Smooth muscle cell (in vitro differentiated cells): ENCODE measurements at regions not wholly inside any gene's neighbourhood (a gene's known extent, or its start where the extent isn't known, plus 50 kb on each side); places are given as distances from the start of the nearest gene placed in this dataset.

Experiments
- DNase-seq: peaks from one replicate; lab custom pipeline; 2025; ENCODE audit not compliant: unreplicated experiment; lab: John Stamatoyannopoulos, UW
- H2AFZ ChIP-seq: fragments of 200-600 bp; sonication (generic); 2 replicates; pipeline ENCODE4 v1.6.0; 2016; ENCODE audit warnings: antibody characterized with exemption, low read depth, mild to moderate bottlenecking
- H3F3A ChIP-seq: fragments of 200-600 bp; sonication (generic); 2 replicates; pipeline ENCODE4 v1.6.0; 2017; ENCODE audit warnings: antibody characterized with exemption, low read depth
- H3K27ac ChIP-seq: fragments of 200-600 bp; sonication (generic); 2 replicates; pipeline ENCODE4 v1.5.1; 2016; ENCODE audit warnings: low read depth, mild to moderate bottlenecking
- H3K27me3 ChIP-seq: fragments of 200-600 bp; sonication (generic); 2 replicates; pipeline ENCODE4 v1.6.1; 2016; ENCODE audit warnings: low read depth, mild to moderate bottlenecking
- H3K36me3 ChIP-seq: fragments of 200-600 bp; sonication (generic); 2 replicates; pipeline ENCODE4 v1.5.1; 2016; ENCODE audit warnings: low read depth
- H3K4me1 ChIP-seq: fragments of 200-600 bp; sonication (generic); 2 replicates; pipeline ENCODE4 v1.5.1; 2016; ENCODE audit warnings: low read depth
- H3K4me2 ChIP-seq: fragments of 200-600 bp; sonication (generic); 2 replicates; pipeline ENCODE4 v1.6.0; 2016; ENCODE audit warnings: mild to moderate bottlenecking
- H3K4me3 ChIP-seq: fragments of 200-600 bp; sonication (generic); 2 replicates; pipeline ENCODE4 v1.5.1; 2016; ENCODE audit warnings: mild to moderate bottlenecking
- H3K79me2 ChIP-seq: fragments of 200-600 bp; sonication (generic); 2 replicates; pipeline ENCODE4 v1.6.0; 2016; ENCODE audit warnings: low read depth, mild to moderate bottlenecking
- H3K9ac ChIP-seq: fragments of 200-600 bp; sonication (generic); 2 replicates; pipeline ENCODE4 v1.6.0; 2016; ENCODE audit warnings: low read depth
- H3K9me3 ChIP-seq: fragments of 200-600 bp; sonication (generic); replicated peaks from 2 replicates; pipeline ENCODE4 v1.5.1; 2016; ENCODE audit warnings: low read depth
- H4K20me1 ChIP-seq: fragments of 200-600 bp; sonication (generic); 2 replicates; pipeline ENCODE4 v1.6.0; 2016; ENCODE audit warnings: low read depth
- WGBS: methylation state at CpG from one replicate; pipeline ENCODE4 v1.1.7; 2016; ENCODE audit warnings: low lambda C conversion rate; 5-methylcytosine and 5-hydroxymethylcytosine counted together
- TF ChIP-seq, protein P1 (sequence below): fragments of 200-600 bp; sonication (generic); IDR thresholded peaks from 2 replicates; pipeline ENCODE4 v1.5.1; 2017; ENCODE audit warnings: borderline replicate concordance, mild to moderate bottlenecking, antibody characterized with exemption; ENCODE audit not compliant: insufficient read depth, poor library complexity, severe bottlenecking

DNA sequence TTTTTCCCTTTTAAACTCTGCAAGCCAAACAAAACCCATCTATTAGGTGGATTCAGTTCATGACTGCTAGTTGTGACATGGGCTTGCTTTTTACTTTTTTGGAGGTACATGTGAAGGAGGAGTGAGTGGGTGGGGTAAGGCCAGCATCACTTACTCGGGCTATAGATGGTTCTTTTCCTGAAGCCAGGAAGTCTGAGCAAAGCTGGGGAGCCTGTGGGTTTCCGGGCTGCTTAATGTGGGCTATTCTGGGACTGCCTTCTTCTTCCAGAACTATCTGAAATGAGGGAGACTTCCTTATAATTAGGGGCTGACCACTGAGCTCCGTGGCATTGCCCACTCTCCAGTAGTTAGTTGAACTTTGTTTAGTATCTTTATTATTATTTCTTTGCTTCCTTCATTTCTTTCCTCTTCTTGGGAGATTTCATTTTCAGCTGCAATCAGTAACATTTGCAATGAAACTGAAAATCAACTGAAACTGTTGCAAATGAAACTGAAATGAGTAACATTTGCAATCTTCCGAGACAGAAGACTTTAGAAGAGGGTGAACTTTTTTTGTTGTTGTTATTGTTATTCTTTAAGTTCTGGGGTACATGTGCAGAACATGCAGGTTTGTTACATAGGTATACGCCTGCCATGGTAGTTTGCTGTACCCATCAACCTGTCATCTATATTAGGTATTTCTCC is 204.9 kb downstream of the LRRC70 start:
- Histone ChIP-seq H3K4me1 (no peaks in the 10 kb centered on the region), H3K4me3 (no peak overlapping the region), H3K36me3 (no peaks in the 10 kb centered on the region), H3K27me3 (no peaks in the 10 kb centered on the region), H3K9ac (no peak overlapping the region), H3K9me3 (no peaks in the 10 kb centered on the region), H2AFZ (no peak overlapping the region), H3K4me2 (no peak overlapping the region), H4K20me1 (no peaks in the 10 kb centered on the region), H3K27ac (no peak overlapping the region), H3K79me2 (no peaks in the 10 kb centered on the region), H3F3A (no peaks in the 10 kb centered on the region)
- DNase-seq: no peak
- TF ChIP-seq, protein P1, sequence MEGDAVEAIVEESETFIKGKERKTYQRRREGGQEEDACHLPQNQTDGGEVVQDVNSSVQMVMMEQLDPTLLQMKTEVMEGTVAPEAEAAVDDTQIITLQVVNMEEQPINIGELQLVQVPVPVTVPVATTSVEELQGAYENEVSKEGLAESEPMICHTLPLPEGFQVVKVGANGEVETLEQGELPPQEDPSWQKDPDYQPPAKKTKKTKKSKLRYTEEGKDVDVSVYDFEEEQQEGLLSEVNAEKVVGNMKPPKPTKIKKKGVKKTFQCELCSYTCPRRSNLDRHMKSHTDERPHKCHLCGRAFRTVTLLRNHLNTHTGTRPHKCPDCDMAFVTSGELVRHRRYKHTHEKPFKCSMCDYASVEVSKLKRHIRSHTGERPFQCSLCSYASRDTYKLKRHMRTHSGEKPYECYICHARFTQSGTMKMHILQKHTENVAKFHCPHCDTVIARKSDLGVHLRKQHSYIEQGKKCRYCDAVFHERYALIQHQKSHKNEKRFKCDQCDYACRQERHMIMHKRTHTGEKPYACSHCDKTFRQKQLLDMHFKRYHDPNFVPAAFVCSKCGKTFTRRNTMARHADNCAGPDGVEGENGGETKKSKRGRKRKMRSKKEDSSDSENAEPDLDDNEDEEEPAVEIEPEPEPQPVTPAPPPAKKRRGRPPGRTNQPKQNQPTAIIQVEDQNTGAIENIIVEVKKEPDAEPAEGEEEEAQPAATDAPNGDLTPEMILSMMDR: no peak
- WGBS: 89% methylated on average over 5 of the region's 5 CpGs

DNA sequence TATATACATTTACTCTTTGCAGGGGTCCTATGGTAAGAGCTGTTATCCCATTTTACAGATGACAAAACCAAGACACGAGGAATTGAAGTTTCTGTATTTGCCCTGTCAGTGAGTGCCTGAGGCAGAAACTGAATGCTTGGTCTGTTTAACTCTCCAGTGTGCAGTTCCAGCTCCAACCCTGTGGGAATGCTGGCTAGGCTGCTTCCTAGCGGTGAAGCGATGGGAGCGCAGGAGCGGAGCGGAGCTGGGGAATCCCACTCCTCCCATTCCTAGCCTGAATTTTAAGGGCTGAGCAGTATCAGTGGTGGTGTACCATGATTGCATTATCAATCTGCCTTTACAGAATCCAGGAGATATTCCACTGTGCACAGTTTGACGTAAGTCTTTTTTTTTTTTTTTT is 202.3 kb downstream of the LRRC70 start:
- Histone ChIP-seq H3K4me2 (no peak overlapping the region), H3K79me2 (no peaks in the 10 kb centered on the region), H3K36me3 (no peaks in the 10 kb centered on the region), H3K9ac (no peak overlapping the region), H3K27me3 (no peaks in the 10 kb centered on the region), H3K4me3 (no peak overlapping the region), H4K20me1 (no peaks in the 10 kb centered on the region), H3K4me1 (no peaks in the 10 kb centered on the region), H2AFZ (no peak overlapping the region), H3K27ac (no peak overlapping the region), H3F3A (no peaks in the 10 kb centered on the region), H3K9me3 (no peaks in the 10 kb centered on the region)
- no peak for DNase-seq
- TF ChIP-seq, protein P1: no peak
- 85% methylated on average over 7 of the region's 7 CpGs for whole genome bisulfite sequencing

DNA sequence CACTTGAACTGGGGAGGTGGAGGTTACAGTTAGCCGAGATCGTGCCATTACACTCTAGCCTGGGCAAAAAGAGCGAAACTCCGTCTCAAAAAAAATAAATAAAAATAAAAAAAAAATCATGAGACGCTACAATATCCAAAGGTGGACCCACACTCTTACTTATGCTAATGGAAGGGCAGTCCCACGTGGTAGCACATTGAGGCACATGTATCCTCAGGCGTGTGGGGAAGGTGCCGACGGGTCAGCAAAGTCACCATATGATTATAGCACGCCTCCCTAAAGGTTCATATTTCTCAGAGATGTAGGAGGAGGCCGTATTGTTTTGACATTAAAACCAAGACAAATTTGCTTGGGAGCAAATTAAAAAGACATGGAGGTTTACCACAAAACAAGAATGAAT is 201.6 kb downstream of the LRRC70 start:
- Histone ChIP-seq H3K9ac (no peak overlapping the region), H3K4me1 (no peaks in the 10 kb centered on the region)
- DNase-seq: no peak

More for the DNA sequence above, 201.6 kb downstream of the LRRC70 start:
- 91% methylated on average over 11 of the region's 11 CpGs for WGBS
- no peak overlapping the region for H3K27ac ChIP-seq
- no peaks in the 10 kb centered on the region for H3K36me3 ChIP-seq
- no peak overlapping the region for H3K4me3 ChIP-seq
- no peaks in the 10 kb centered on the region for H3K9me3 ChIP-seq
- H4K20me1 ChIP-seq: no peaks in the 10 kb centered on the region
- H3F3A ChIP-seq: no peaks in the 10 kb centered on the region
- H3K27me3 ChIP-seq: no peaks in the 10 kb centered on the region
- no peak overlapping the region for H3K4me2 ChIP-seq
- TF ChIP-seq, protein P1: no peak
- H3K79me2 ChIP-seq: no peaks in the 10 kb centered on the region
- H2AFZ ChIP-seq: no peak overlapping the region
